Neutrophil (primary cell): ENCODE measurements at regions not wholly inside any gene's neighbourhood (a gene's known extent, or its start where the extent isn't known, plus 50 kb on each side); places are given as distances from the start of the nearest gene placed in this dataset.
"Not testable (repeated sequence)": the region's sequence is repeated elsewhere in the genome, so short reads cannot be mapped to it uniquely, and the experiment has no call there.

Source experiments
- H3K27ac ChIP-seq: fragments of 200-600 bp; sonication (generic); 2 replicates; pipeline ENCODE4 v1.5.1; 2016; ENCODE audit warnings: mild to moderate bottlenecking, moderate library complexity
- H3K27me3 ChIP-seq: fragments of 200-600 bp; sonication (generic); 2 replicates; pipeline ENCODE4 v1.6.0; 2016; ENCODE audit warnings: mild to moderate bottlenecking
- H3K36me3 ChIP-seq: fragments of 200-600 bp; sonication (generic); 2 replicates; pipeline ENCODE4 v1.5.1; 2017
- H3K4me1 ChIP-seq, 2 experiments: fragments of 200-600 bp in 1 of 2; sonication (generic) in 1 of 2; 1 replicate in 1 of 2; 2 replicates in 1 of 2; pipeline versions ENCODE4 v1.5.1 to v1.6.1; 2013 to 2016; ENCODE audit warnings: low read depth in 1 of 2, low read length in 1 of 2, mild to moderate bottlenecking in 1 of 2, moderate library complexity in 1 of 2; ENCODE audit not compliant: control insufficient read depth in 1 of 2, insufficient read depth in 1 of 2
- H3K4me3 ChIP-seq, 2 experiments: fragments of 200-600 bp in 1 of 2; sonication (generic) in 1 of 2; 1 replicate in 1 of 2; 2 replicates in 1 of 2; pipeline ENCODE4 v1.5.1; 2013 to 2016; ENCODE audit warnings: low read depth in 1 of 2, low read length in 1 of 2, mild to moderate bottlenecking in 1 of 2, moderate library complexity in 1 of 2
- H3K9me3 ChIP-seq: fragments of 200-600 bp; sonication (generic); 2 replicates; pipeline ENCODE4 v1.5.1; 2016
- TF ChIP-seq, protein P1 (sequence below): fragments of 200-600 bp; sonication (generic); IDR thresholded peaks from 2 replicates; pipeline ENCODE4 v1.5.1; 2016; ENCODE audit warnings: antibody characterized with exemption

DNA sequence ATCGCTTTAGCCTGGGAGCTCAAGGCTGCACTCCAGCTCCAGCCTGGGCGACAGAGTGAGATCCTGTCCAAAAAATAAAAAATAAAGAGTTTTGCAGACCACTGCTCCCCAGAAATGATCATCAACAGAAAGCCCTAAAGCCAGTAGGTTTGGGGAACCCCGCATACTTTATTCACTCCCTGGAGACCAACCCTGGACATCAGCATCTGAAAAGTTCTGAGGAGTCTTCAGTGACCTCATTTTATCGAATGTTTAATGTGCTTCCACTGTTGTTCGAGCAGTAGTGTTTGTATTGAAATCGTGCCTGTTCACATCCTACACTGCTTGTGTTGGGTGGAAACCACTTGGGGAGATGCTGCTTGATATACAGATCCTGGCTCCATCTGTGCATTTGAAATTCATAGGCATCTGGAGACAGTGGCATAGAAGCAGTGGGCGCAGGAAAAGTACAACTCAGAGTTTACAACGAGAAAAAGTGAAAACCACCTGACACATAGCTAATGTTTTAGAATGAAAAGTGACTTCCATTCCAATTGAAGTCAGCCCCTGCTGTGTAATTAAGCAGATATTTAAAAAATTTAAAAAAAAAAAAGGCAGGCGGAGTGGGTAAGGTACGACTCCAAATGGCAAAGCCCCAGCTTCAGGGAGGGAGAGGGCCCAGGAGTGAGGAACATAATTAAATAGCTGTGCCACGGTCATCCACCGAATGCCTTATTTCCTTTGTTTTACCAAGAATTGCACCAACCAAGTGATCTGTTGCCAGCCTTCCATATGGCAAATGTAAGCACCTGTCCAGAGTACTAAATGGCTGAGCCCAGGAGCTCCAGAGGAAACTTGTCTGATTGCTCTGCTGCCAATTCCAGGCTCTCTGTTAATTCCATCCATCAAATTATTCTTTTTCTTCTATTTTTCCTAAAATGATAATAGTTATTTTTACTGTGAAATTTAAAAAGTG, 100.4 kb upstream of the NAA20 start:
- no peak overlapping the region for H3K27ac ChIP-seq
- H3K27me3 ChIP-seq: no peaks in the 10 kb centered on the region
- TF ChIP-seq, protein P1, sequence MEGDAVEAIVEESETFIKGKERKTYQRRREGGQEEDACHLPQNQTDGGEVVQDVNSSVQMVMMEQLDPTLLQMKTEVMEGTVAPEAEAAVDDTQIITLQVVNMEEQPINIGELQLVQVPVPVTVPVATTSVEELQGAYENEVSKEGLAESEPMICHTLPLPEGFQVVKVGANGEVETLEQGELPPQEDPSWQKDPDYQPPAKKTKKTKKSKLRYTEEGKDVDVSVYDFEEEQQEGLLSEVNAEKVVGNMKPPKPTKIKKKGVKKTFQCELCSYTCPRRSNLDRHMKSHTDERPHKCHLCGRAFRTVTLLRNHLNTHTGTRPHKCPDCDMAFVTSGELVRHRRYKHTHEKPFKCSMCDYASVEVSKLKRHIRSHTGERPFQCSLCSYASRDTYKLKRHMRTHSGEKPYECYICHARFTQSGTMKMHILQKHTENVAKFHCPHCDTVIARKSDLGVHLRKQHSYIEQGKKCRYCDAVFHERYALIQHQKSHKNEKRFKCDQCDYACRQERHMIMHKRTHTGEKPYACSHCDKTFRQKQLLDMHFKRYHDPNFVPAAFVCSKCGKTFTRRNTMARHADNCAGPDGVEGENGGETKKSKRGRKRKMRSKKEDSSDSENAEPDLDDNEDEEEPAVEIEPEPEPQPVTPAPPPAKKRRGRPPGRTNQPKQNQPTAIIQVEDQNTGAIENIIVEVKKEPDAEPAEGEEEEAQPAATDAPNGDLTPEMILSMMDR: no peak
- H3K4me1 ChIP-seq: no peaks in the 10 kb centered on the region
- no peak overlapping the region for H3K4me3 ChIP-seq
- H3K36me3 ChIP-seq: no peaks in the 10 kb centered on the region
- no peaks in the 10 kb centered on the region for H3K9me3 ChIP-seq

GRCh38 chr20:19918965-19919329, 98.2 kb upstream of the NAA20 start:
- Histone ChIP-seq H3K4me3 (no peak overlapping the region), H3K36me3 (no peaks in the 10 kb centered on the region), H3K4me1 (no peaks in the 10 kb centered on the region), H3K27ac (no peak overlapping the region), H3K9me3 (no peaks in the 10 kb centered on the region), H3K27me3 (no peaks in the 10 kb centered on the region)
- TF ChIP-seq, protein P1: no peak

DNA sequence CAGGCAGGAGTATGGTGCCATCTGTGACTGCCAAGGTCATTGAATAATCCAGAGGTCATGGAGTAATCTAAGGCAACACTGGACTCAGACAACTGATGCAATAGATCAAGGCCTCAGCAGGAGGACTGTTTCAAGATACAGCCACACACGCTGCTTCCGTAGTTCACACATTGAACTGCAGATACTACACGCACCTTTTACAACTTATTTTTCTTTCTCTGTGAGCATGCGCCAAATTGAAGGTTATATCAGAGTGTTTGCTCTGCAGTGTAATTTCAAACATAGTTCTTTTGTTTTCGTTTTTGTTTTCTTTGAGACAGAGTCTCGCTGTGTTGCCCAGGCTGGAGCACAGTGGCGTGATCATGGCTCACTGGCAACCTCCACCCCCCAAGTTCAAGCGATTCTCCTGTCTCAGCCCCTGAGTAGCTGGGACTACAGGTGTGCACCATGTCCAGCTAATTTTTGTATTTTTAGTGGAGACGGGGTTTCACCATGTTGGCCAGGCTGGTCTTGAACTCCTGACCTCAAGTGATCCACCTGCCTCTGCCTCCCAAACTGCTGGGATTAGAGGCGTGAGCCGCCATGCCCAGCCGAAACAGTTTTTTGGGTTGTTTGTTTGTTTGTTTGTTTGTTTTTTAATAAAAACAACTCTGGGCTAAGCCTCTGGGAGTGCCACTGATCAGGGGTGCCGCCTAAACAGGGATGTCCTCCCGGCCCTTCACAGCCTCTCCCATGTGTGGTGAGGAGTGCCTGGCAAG, 96.6 kb upstream of the NAA20 start:
- Histone ChIP-seq H3K4me1 (no peaks in the 10 kb centered on the region), H3K27ac (no peak overlapping the region), H3K4me3 (no peak overlapping the region), H3K27me3 (no peaks in the 10 kb centered on the region), H3K36me3 (no peaks in the 10 kb centered on the region), H3K9me3 (no peaks in the 10 kb centered on the region)
- TF ChIP-seq, protein P1: no peak

GRCh38 chr20:19921284-19921793, 95.8 kb upstream of the NAA20 start:
- no peak overlapping the region for H3K27ac ChIP-seq
- no peaks in the 10 kb centered on the region for H3K36me3 ChIP-seq
- no peaks in the 10 kb centered on the region for H3K9me3 ChIP-seq
- H3K4me3 ChIP-seq: no peak overlapping the region
- no peaks in the 10 kb centered on the region for H3K4me1 ChIP-seq
- H3K27me3 ChIP-seq: no peaks in the 10 kb centered on the region
- TF ChIP-seq, protein P1: no peak

DNA sequence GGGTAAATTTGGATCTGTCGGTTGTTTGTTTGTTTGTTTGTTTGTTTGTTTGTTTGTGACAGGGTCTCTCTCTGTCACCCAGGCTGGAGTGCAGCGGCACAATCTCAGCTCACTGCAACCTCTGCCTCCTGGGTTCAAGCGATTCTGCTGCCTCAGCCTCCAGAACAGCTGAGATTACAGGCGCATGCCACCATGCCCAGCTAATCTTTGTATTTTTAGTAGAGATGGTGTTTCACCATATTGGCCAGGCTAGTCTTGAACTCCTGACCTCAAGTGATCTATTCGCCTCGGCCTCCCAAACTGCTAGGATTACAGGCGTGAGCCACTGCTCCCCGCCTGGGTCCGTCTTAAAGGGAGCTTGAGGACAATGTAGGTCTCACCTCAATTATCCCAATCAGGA, 95.3 kb upstream of the NAA20 start:
- not testable (repeated sequence) for H3K27ac ChIP-seq, H3K27me3 ChIP-seq, H3K36me3 ChIP-seq, H3K9me3 ChIP-seq, H3K4me3 ChIP-seq, H3K4me1 ChIP-seq

DNA sequence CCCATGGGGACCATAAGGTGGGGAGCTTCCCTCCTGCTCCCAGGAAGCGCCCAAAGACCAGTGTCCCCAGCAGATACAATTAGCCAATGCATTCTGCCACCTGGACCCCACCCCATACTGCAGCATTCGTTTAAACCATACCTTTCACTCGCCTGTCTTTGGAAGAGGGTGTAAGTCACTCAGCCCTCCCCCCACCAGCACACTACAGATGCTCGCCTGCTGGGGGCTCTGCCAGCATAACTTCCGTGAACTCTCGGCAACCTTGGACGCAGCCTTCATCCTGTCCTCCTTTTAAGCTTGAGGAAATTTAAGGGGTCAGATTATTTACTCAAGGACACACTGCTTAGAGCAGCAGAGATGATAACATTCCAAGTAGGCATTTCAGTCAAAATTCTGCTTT, 94.4 kb upstream of the NAA20 start:
- Histone ChIP-seq H3K36me3 (no peaks in the 10 kb centered on the region), H3K9me3 (no peaks in the 10 kb centered on the region), H3K27me3 (no peaks in the 10 kb centered on the region), H3K4me3 (no peak overlapping the region), H3K27ac (no peak overlapping the region), H3K4me1 (no peaks in the 10 kb centered on the region)
- TF ChIP-seq, protein P1: no peak
